ENCODE measurements at regions not wholly inside any gene's neighbourhood (a gene's known extent, or its start where the extent isn't known, plus 50 kb on each side); places are given as distances from the start of the nearest gene placed in this dataset.

- TF ChIP-seq EZH2phosphoT487 (IDR thresholded peaks at IDR 0.05; ENCODE audit: insufficient read depth, low read depth) (no peak), EZH2 (IDR thresholded peaks at IDR 0.05; ENCODE audit: insufficient read depth, poor library complexity, severe bottlenecking) (no peak)
Measured at GRCh38 chr6:139545206-139546105, 171.0 kb upstream of the CITED2 start.

Data from GM23248 (cell line).